ENCODE measurements at regions not wholly inside any gene's neighbourhood (a gene's known extent, or its start where the extent isn't known, plus 50 kb on each side); places are given as distances from the start of the nearest gene placed in this dataset.

GRCh38 chr13:72217142-72217541 is 350.1 kb upstream of the DACH1 start:
- Histone ChIP-seq H3K4me3 (replicated peaks; ENCODE audit: insufficient read depth, low read length) (no peak overlapping the region), H3K27ac (replicated peaks) (no peak overlapping the region), H3K27me3 (ENCODE audit: insufficient read depth, poor library complexity, severe bottlenecking) (no peaks in the 10 kb centered on the region)
- TF ChIP-seq POLR2AphosphoS5 (IDR thresholded peaks at IDR 0.05; ENCODE audit: low read depth) (no peak), GABPA (IDR thresholded peaks at IDR 0.05; ENCODE audit: low read depth) (no peak), SPI1 (IDR thresholded peaks at IDR 0.05; ENCODE audit: borderline replicate concordance, low read depth) (no peak)
- TF ChIP-seq, protein P1, sequence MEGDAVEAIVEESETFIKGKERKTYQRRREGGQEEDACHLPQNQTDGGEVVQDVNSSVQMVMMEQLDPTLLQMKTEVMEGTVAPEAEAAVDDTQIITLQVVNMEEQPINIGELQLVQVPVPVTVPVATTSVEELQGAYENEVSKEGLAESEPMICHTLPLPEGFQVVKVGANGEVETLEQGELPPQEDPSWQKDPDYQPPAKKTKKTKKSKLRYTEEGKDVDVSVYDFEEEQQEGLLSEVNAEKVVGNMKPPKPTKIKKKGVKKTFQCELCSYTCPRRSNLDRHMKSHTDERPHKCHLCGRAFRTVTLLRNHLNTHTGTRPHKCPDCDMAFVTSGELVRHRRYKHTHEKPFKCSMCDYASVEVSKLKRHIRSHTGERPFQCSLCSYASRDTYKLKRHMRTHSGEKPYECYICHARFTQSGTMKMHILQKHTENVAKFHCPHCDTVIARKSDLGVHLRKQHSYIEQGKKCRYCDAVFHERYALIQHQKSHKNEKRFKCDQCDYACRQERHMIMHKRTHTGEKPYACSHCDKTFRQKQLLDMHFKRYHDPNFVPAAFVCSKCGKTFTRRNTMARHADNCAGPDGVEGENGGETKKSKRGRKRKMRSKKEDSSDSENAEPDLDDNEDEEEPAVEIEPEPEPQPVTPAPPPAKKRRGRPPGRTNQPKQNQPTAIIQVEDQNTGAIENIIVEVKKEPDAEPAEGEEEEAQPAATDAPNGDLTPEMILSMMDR (IDR thresholded peaks at IDR 0.05; ENCODE audit: insufficient read depth, low read length) = no peak
- TF ChIP-seq, protein P2, sequence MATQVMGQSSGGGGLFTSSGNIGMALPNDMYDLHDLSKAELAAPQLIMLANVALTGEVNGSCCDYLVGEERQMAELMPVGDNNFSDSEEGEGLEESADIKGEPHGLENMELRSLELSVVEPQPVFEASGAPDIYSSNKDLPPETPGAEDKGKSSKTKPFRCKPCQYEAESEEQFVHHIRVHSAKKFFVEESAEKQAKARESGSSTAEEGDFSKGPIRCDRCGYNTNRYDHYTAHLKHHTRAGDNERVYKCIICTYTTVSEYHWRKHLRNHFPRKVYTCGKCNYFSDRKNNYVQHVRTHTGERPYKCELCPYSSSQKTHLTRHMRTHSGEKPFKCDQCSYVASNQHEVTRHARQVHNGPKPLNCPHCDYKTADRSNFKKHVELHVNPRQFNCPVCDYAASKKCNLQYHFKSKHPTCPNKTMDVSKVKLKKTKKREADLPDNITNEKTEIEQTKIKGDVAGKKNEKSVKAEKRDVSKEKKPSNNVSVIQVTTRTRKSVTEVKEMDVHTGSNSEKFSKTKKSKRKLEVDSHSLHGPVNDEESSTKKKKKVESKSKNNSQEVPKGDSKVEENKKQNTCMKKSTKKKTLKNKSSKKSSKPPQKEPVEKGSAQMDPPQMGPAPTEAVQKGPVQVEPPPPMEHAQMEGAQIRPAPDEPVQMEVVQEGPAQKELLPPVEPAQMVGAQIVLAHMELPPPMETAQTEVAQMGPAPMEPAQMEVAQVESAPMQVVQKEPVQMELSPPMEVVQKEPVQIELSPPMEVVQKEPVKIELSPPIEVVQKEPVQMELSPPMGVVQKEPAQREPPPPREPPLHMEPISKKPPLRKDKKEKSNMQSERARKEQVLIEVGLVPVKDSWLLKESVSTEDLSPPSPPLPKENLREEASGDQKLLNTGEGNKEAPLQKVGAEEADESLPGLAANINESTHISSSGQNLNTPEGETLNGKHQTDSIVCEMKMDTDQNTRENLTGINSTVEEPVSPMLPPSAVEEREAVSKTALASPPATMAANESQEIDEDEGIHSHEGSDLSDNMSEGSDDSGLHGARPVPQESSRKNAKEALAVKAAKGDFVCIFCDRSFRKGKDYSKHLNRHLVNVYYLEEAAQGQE (IDR thresholded peaks at IDR 0.05; ENCODE audit: insufficient replicate concordance, low read depth) = no peak
- no peak for DNase-seq (ENCODE audit: low read depth in 1 of 2, low spot score in 1 of 2)

DNA sequence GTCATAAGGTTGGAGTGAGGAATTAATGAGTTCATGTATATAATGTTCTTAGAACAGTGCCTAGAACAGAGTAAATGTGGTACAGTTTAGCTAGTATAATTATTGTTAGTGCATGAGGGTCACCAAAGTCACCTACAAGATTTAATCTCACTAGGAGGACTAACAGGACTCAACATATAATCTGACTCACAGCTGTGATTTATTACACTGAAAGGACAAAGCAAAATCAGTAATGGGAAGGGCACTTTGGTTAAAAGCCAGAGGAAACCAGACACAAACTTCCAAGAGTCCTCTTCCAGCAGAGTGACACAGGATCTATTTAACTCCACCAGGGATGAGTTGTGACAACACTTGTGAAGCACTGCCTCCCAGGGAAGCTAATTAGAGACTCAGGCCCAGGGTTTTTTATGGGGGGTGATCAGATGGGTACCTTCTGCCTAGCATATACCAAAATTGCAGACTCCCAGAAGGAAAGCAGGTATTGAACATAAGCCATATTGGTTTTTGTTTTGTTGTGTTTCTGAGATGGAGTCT is 341.2 kb upstream of the DACH1 start:
- Histone ChIP-seq H3K27ac (replicated peaks) (no peak overlapping the region), H3K4me3 (replicated peaks; ENCODE audit: insufficient read depth, low read length) (no peak overlapping the region), H3K27me3 (ENCODE audit: insufficient read depth, poor library complexity, severe bottlenecking) (no peaks in the 10 kb centered on the region)
- TF ChIP-seq, protein P2 (IDR thresholded peaks at IDR 0.05; ENCODE audit: insufficient replicate concordance, low read depth) = no peak
- TF ChIP-seq GABPA (IDR thresholded peaks at IDR 0.05; ENCODE audit: low read depth) = no peak
- TF ChIP-seq, protein P1 (IDR thresholded peaks at IDR 0.05; ENCODE audit: insufficient read depth, low read length) = no peak
- no peak for TF ChIP-seq POLR2AphosphoS5 (IDR thresholded peaks at IDR 0.05; ENCODE audit: low read depth)
- TF ChIP-seq SPI1 (IDR thresholded peaks at IDR 0.05; ENCODE audit: borderline replicate concordance, low read depth) = no peak
- DNase-seq (ENCODE audit: low read depth in 1 of 2, low spot score in 1 of 2) = no peak

DNA sequence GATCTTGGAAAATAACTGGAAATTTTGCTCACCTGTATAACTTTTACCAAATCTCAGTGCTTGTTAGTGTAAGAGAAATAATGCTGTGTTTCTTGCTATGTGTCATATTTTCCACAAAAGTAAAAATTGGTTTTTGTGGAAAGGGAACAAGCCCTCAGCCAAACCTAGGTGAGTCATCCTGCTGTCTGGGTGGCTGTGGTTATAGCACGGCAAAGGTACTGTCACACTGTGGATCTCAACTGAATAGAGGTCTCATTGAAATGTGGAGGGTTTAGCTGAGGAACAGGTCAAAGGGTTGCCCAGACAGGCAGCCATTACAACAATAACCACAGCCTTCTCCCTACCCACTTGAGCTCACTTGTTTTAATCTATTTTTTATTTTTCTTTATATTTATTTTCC is 338.8 kb upstream of the DACH1 start:
- H3K27me3 ChIP-seq (ENCODE audit: insufficient read depth, poor library complexity, severe bottlenecking) = no peaks in the 10 kb centered on the region
- H3K4me3 ChIP-seq (replicated peaks; ENCODE audit: insufficient read depth, low read length) = no peak overlapping the region
- DNase-seq (ENCODE audit: low read depth in 1 of 2, low spot score in 1 of 2) = no peak
- TF ChIP-seq GABPA (IDR thresholded peaks at IDR 0.05; ENCODE audit: low read depth) (no peak), POLR2AphosphoS5 (IDR thresholded peaks at IDR 0.05; ENCODE audit: low read depth) (no peak), SPI1 (IDR thresholded peaks at IDR 0.05; ENCODE audit: borderline replicate concordance, low read depth) (no peak)
- TF ChIP-seq, protein P1 (IDR thresholded peaks at IDR 0.05; ENCODE audit: insufficient read depth, low read length) = no peak
- TF ChIP-seq, protein P2 (IDR thresholded peaks at IDR 0.05; ENCODE audit: insufficient replicate concordance, low read depth) = no peak
- H3K27ac ChIP-seq (replicated peaks) = no peak overlapping the region
